Smooth muscle cell (in vitro differentiated cells): ENCODE measurements at regions not wholly inside any gene's neighbourhood (a gene's known extent, or its start where the extent isn't known, plus 50 kb on each side); places are given as distances from the start of the nearest gene placed in this dataset.

Source experiments
- DNase-seq: peaks from one replicate; lab custom pipeline; 2025; ENCODE audit not compliant: unreplicated experiment; lab: John Stamatoyannopoulos, UW
- H2AFZ ChIP-seq: fragments of 200-600 bp; sonication (generic); 2 replicates; pipeline ENCODE4 v1.6.0; 2016; ENCODE audit warnings: antibody characterized with exemption, low read depth, mild to moderate bottlenecking
- H3F3A ChIP-seq: fragments of 200-600 bp; sonication (generic); 2 replicates; pipeline ENCODE4 v1.6.0; 2017; ENCODE audit warnings: antibody characterized with exemption, low read depth
- H3K27ac ChIP-seq: fragments of 200-600 bp; sonication (generic); 2 replicates; pipeline ENCODE4 v1.5.1; 2016; ENCODE audit warnings: low read depth, mild to moderate bottlenecking
- H3K27me3 ChIP-seq: fragments of 200-600 bp; sonication (generic); 2 replicates; pipeline ENCODE4 v1.6.1; 2016; ENCODE audit warnings: low read depth, mild to moderate bottlenecking
- H3K36me3 ChIP-seq: fragments of 200-600 bp; sonication (generic); 2 replicates; pipeline ENCODE4 v1.5.1; 2016; ENCODE audit warnings: low read depth
- H3K4me1 ChIP-seq: fragments of 200-600 bp; sonication (generic); 2 replicates; pipeline ENCODE4 v1.5.1; 2016; ENCODE audit warnings: low read depth
- H3K4me2 ChIP-seq: fragments of 200-600 bp; sonication (generic); 2 replicates; pipeline ENCODE4 v1.6.0; 2016; ENCODE audit warnings: mild to moderate bottlenecking
- H3K4me3 ChIP-seq: fragments of 200-600 bp; sonication (generic); 2 replicates; pipeline ENCODE4 v1.5.1; 2016; ENCODE audit warnings: mild to moderate bottlenecking
- H3K79me2 ChIP-seq: fragments of 200-600 bp; sonication (generic); 2 replicates; pipeline ENCODE4 v1.6.0; 2016; ENCODE audit warnings: low read depth, mild to moderate bottlenecking
- H3K9ac ChIP-seq: fragments of 200-600 bp; sonication (generic); 2 replicates; pipeline ENCODE4 v1.6.0; 2016; ENCODE audit warnings: low read depth
- H3K9me3 ChIP-seq: fragments of 200-600 bp; sonication (generic); replicated peaks from 2 replicates; pipeline ENCODE4 v1.5.1; 2016; ENCODE audit warnings: low read depth
- H4K20me1 ChIP-seq: fragments of 200-600 bp; sonication (generic); 2 replicates; pipeline ENCODE4 v1.6.0; 2016; ENCODE audit warnings: low read depth
- CTCF ChIP-seq: fragments of 200-600 bp; sonication (generic); IDR thresholded peaks from 2 replicates; pipeline ENCODE4 v1.5.1; 2017; ENCODE audit warnings: borderline replicate concordance, mild to moderate bottlenecking, antibody characterized with exemption; ENCODE audit not compliant: insufficient read depth, poor library complexity, severe bottlenecking
- WGBS: methylation state at CpG from one replicate; pipeline ENCODE4 v1.1.7; 2016; ENCODE audit warnings: low lambda C conversion rate; 5-methylcytosine and 5-hydroxymethylcytosine counted together

- Histone ChIP-seq H3K79me2 (no peaks in the 10 kb centered on the region), H4K20me1 (no peaks in the 10 kb centered on the region), H3K4me2 (no peak overlapping the region), H3K27ac (no peak overlapping the region), H3K4me3 (no peak overlapping the region), H3K9me3 (peaks cover 4% of the 10 kb centered on the region), H3F3A (no peaks in the 10 kb centered on the region), H3K9ac (no peak overlapping the region), H3K4me1 (no peaks in the 10 kb centered on the region), H3K36me3 (no peaks in the 10 kb centered on the region), H2AFZ (no peak overlapping the region), H3K27me3 (no peaks in the 10 kb centered on the region)
- no peak for DNase-seq
- WGBS, result 72% methylated on average over 4 of the region's 4 CpGs
- no peak for TF ChIP-seq CTCF
These were observed 155.9 kb upstream of the IPO5 start for GRCh38 chr13:97797553-97797952.

GRCh38 chr13:97798171-97798821 lies 155.2 kb upstream of the IPO5 start:
- Histone ChIP-seq H2AFZ (no peak overlapping the region), H3K36me3 (no peaks in the 10 kb centered on the region), H3K9ac (no peak overlapping the region), H3K27me3 (no peaks in the 10 kb centered on the region), H4K20me1 (no peaks in the 10 kb centered on the region), H3K4me2 (no peak overlapping the region), H3K4me3 (no peak overlapping the region), H3K79me2 (no peaks in the 10 kb centered on the region), H3K9me3 (peaks cover 4% of the 10 kb centered on the region), H3F3A (no peaks in the 10 kb centered on the region), H3K27ac (no peak overlapping the region), H3K4me1 (no peaks in the 10 kb centered on the region)
- no peak for TF ChIP-seq CTCF
- WGBS, result 73% methylated on average over 7 of the region's 7 CpGs
- no peak for DNase-seq

GRCh38 chr13:97798836-97799235 lies 154.6 kb upstream of the IPO5 start:
- peaks cover 4% of the 10 kb centered on the region for H3K9me3 ChIP-seq
- no peaks in the 10 kb centered on the region for H3K79me2 ChIP-seq
- no peak overlapping the region for H3K27ac ChIP-seq
- H3F3A ChIP-seq, result no peaks in the 10 kb centered on the region
- H3K9ac ChIP-seq, result no peak overlapping the region
- H3K27me3 ChIP-seq, result no peaks in the 10 kb centered on the region
- no peaks in the 10 kb centered on the region for H3K4me1 ChIP-seq
- H3K4me2 ChIP-seq, result no peak overlapping the region
- H2AFZ ChIP-seq, result no peak overlapping the region
- TF ChIP-seq CTCF, result no peak
- H4K20me1 ChIP-seq, result no peaks in the 10 kb centered on the region
- no peak for DNase-seq
- WGBS, result 92% methylated on average over 7 of the region's 7 CpGs
- H3K36me3 ChIP-seq, result no peaks in the 10 kb centered on the region
- H3K4me3 ChIP-seq, result no peak overlapping the region

- H3K4me2 ChIP-seq, result no peak overlapping the region
- no peaks in the 10 kb centered on the region for H3F3A ChIP-seq
- H3K4me1 ChIP-seq, result no peaks in the 10 kb centered on the region
- H3K4me3 ChIP-seq, result no peak overlapping the region
- H4K20me1 ChIP-seq, result no peaks in the 10 kb centered on the region
- WGBS, result 89% methylated on average over 3 of the region's 3 CpGs
- no peaks in the 10 kb centered on the region for H3K9me3 ChIP-seq
- TF ChIP-seq CTCF, result no peak
- no peaks in the 10 kb centered on the region for H3K27me3 ChIP-seq
- H3K9ac ChIP-seq, result no peak overlapping the region
- no peak overlapping the region for H3K27ac ChIP-seq
- H3K79me2 ChIP-seq, result no peaks in the 10 kb centered on the region
- no peak overlapping the region for H2AFZ ChIP-seq
- no peaks in the 10 kb centered on the region for H3K36me3 ChIP-seq
- no peak for DNase-seq
These were observed 151.3 kb upstream of the IPO5 start for GRCh38 chr13:97802213-97802612.
